GM19438 (cell line): ENCODE measurements at regions not wholly inside any gene's neighbourhood (a gene's known extent, or its start where the extent isn't known, plus 50 kb on each side); places are given as distances from the start of the nearest gene placed in this dataset.

ENCODE experiments used
- ATAC-seq: cut with Tn5 transposase; IDR thresholded peaks from one replicate; pipeline ENCODE4 v1.9.1; 2021; ENCODE audit warnings: low read depth; ENCODE audit not compliant: unreplicated experiment

DNA sequence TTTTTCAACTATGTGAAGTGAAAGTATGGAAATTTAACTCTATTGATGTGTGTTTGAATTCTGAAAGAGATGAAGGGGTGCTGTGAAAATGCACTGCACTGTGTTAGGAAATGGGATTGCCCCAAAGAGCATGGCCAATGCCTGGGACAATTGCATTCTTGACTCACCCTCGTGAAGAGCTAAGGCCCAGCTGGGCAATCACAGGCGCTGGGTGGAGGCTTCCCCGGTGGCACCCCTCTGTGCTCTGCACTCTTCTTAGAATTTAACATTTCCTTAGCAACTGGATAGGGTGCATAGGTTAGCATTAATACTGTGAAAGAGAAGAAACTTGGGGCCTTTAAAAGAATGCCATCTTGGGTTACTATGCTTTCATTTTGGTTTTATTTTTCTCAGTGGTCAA lies 179.9 kb upstream of the GOLIM4 start:
- no peak for ATAC-seq

DNA sequence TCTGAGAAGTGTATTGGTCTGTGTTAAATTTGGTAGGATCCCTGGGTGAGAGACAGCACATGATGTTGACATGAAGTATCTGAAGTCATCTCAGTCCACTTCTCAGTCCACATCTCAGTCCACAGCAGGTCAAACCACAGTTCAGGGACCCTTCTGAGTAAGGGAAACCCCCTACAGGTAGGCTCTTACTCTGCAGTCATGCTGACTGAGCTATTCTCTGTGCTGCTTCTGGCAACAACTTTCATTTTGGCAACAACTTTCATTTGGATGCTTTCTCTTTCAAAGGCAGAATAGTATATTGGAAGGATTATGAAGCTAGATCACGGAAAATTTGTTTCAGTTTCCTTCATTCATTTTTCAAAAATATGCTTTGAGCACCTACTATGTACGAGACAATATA lies 178.2 kb upstream of the GOLIM4 start:
- ATAC-seq: peak; percentile 82

DNA sequence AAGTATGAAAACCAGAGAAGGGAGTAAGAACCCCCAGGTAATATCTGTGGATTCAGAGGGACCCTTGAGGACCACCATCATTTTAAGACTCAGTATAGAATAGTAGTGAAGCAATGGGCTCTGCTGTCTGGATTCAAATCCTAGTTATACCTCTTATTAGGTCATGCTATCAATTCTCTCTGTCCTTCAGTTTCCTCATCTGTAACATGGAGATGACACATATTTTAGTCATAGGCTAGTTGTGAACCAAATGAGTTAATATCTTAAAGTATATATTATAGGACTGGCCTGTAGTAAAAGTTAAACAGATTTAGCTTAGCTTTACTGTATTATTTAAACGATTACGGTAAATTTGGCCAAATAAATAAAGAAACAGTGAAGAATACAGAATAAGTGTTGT lies 177.3 kb upstream of the GOLIM4 start:
- no peak for ATAC-seq

DNA sequence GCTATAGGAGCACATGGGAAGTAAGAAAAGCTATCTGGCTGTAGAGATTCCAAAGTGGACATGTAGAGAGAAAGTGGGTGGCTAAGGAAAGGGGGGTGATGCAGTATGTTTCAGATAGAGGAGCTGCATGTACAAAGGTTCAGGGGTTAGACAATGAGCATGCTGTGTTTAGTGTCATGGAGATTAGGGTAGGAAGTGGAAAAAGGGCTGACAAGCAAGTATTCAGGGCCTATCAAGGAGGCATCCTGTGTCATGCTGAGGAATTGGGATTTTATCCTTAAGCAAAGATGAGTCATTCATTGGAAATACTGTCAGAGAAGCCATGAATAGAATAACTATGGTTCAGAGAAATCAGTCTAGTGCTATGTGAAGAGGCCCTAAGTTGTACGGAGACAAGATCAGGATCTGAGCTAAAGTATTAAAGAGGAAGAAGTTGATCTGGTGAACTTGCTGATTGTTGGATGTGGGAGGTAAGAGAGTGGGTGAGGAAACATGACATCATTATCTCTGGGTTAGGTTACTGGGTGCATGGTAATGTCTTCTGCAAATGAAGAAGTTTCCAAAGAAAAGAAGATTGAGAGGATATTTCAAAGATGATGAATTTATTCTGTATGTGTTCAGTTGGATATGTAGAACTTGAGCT lies 176.7 kb upstream of the GOLIM4 start:
- ATAC-seq: no peak

DNA sequence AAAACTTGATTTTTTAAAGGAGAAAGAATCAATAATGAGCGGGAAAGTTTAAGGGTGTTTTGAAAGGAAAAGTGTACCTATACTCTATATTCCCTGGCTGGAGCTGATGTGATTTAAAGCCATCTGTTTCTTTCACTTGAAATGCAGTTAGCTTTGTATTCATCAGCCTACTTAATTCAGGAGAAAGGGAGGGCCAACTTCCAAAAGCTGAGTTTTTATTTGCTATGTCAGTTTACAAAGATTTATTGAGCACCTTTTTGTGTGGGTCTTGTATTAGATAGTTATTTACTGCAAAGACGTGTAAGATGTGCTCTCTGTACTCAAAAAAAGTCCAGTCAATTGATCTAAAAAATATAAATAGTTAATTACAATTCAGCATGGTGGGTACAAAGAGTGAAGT lies 176.2 kb upstream of the GOLIM4 start:
- ATAC-seq: no peak

DNA sequence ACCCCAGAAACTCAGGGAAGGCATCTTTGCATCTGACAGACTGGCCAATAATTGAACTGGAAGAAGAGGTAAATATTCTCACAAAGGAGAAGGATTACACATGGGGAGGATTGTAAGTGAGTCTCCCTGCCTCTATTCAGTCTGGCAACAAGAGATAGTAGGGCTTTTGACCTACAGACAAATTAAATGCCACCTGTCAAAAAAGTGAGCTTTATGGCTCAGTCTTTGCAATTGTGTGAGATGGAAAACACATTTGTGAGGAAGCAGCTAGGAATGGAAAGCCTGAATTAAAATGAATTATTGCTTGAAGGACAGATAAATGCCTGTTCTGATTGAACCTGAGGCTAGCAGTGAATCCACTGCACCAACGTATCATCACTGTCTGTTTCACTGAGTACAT lies 173.3 kb upstream of the GOLIM4 start:
- ATAC-seq: no peak

DNA sequence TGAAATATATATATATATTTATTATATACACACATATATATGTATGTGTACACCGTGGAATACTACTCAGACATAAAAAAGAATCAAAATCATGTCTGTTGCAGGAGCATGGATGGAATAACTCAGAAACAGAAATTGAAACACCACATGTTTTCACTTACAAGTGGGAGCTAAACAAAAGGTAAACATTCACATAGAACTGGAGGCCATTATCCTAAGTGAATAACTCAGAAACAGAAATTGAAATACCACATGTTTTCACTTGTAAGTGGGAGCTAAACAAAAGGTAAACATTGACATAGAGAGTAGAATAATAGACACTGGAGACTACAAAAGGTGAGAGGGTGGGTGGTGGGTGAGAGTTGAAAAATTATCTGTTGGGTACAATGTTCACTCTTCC lies 171.5 kb upstream of the GOLIM4 start:
- ATAC-seq: no peak

DNA sequence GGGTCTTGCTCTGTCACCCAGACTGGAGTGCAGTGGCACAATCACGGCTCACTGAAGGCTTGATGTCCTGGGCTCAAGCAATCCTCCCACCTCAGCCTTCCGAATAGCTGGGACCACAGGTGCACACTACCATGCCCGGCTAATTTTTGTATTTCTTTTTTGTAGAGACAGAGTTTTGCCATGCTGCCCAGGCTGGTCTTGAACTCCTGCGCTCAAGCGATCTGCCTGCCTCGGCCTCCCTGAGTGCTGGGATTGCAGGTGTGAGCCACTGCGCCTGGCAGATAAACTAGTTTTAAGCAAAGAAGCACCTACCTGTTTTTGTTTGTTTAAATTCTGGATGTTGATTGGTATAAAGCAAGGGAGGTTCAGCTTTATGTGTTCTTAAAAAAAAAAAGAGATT lies 170.6 kb upstream of the GOLIM4 start:
- ATAC-seq: no peak

DNA sequence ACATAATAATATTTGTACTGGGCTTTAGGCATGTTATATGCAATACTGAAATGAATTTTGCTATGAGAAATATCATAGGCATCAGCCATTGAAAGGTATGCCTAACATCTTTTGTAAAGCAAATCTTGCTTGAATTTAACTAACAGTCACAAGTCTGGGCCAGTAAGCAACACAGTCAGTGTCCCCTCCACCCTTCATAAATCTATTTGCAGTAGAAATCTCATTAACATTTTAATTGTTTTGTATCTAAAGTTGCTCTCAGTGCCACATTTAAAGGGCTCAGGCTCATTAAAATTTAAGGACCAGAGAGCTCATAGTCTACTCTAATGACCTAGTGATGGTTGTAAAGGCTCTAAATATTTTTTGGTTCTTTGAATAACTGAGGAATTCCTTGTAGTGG lies 167.2 kb upstream of the GOLIM4 start:
- no peak for ATAC-seq

DNA sequence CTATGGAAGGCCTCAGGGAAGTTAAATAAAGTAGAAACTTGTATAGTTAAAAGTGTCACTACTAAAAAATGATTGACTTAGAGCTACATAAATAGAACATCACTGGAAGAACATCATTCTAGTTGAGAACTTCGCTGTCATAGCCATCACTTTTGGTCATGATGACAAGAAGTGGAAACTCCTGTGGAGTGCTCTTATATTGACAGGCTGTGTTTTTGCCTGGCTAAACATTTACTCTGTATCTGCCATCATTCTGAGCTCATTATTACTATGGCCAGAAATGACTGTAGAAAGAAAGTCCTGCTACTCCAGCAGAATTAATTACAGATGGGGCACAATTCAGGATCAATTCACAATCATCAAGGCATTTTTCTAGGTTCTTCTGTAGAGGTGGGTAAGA lies 165.1 kb upstream of the GOLIM4 start:
- ATAC-seq: peak; percentile 78

DNA sequence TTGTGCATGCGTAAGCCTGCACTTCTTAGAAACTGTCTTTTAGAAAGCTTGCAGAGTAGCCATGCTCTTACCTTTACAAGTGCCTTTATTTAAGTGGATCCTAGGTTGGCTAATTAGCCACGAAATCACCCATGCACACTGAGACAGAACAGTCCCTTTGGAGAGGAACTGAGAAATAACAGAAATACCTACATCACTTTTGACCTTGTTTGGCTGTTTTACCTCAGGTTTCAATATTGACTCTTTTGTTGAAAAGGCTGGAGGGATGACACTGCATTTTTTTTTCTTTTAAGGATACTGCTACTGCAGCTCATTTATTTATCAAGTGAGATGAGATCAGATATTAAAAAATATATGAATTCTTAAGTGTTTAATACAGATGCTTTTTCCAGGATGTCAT lies 155.6 kb upstream of the GOLIM4 start:
- ATAC-seq: peak; percentile 13

DNA sequence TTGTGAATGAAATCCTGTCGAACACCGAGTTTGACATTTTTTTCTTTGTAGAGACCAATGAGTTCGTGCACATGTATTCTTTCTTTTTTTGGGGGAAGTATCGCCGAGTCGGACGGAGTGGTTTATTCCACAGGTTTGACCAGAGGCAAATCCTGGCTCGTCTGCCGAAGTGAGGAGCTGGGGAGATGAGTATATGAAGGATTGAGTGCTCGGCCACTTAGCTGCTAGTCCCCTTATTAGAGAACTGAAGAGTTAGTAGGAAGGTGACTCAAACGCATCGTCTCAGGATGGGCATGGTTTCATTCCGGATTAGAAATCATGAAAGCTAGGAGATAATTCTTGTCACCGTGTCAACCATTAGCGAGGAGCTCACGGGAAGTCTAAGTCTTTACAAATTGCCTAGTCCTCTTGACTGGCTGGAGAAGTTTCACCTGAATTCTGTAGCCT lies 154.7 kb upstream of the GOLIM4 start:
- peak; percentile 32 for ATAC-seq

DNA sequence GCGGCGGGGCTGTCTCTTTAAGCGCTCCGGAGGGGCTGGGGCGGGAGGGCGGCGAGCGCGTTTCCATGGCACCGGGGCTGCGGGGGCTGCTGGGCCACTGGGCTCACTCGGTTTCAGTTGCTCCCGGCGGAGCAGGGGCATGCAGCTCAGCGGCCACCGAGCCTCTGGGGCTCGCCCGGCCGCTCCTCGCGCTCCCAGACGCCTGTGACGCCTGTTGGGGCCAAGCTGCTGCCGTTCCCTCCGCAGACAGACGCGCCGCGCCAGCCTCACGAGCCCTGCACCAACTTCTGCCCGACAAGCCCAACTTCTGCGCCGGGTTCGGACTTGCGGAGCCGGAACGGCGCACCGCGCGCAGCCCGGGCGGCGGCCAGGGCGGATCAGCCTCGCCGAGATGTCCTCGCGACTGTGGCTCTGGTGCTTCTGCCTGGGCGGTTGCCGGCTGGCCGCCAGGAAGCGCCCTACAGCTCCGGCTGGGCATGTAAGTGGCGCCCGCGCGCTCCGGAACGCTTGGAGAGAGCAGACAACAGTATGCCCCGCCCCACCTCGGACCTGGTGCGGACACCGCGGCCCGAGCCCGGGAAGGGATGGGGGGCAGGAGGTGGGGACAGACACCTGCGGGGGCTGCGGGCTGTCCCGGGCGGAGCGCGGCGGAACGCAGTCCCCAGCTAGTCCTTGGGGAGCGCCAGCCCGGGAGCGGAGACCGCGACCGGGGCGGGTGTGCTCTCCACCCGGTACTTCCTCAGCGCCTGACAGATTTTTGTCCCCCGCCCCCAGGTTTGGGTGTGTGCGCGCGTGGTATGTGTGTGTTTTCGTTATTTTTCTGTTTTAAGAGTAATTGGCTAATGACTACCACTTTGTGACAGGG lies 154.1 kb upstream of the GOLIM4 start:
- ATAC-seq: peak; percentile 60

DNA sequence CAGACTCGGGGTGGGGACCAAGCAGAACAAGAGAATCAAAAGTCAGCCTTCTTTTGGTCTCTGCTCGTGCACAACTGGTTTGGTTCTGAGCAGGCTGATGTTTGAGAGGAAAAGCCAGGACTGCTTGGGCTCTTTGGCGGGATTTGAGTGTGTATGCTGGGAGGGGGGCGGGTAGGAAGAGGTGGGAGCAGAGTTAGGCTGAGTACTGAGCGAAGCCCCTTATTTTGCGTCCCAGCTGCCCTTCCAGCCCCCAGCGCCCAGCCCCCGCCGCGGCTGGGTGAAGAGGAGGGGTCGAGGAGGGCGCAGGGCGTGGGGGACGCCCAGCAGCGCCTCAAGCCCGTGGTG lies 153.5 kb upstream of the GOLIM4 start:
- peak; percentile 17 for ATAC-seq

DNA sequence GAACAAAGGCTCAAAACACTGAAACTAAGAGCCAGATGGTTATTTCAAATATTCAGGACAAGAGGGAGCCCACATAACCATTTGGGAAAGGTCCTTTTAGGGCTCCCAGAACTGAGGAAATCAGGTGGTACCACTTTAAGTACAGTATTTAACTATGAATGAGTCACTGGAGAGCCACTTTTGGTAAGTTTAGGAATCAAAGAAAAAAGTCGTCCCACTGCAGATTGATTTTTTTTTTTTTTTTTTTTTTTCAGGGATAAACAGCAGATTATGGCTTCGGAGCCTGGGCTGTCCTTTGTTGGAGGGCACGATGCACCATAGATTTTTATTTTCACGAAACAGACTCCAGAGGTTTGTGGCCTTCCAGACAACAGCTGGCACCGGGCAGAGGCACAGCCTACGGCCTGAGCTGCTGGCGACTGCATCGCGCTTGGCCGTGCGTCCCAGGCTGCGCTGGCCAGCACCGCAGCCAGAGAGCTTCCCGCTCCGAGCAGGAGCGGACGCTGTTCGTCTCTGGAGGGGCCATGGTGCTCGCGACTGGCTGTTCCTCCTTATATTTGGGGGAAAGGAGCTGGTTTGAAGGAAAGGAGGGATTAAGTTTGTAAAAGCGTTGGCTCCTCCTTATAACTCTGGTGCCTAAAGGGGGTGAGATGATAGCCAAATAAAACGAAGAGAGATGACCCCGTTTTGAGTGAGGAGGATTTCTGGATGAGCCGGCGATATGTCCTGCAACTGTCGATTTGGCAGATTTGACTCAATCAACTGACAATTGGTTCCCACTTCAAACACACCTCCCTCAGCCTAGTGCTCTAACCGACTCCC lies 152.9 kb upstream of the GOLIM4 start:
- peak; percentile 12 for ATAC-seq

DNA sequence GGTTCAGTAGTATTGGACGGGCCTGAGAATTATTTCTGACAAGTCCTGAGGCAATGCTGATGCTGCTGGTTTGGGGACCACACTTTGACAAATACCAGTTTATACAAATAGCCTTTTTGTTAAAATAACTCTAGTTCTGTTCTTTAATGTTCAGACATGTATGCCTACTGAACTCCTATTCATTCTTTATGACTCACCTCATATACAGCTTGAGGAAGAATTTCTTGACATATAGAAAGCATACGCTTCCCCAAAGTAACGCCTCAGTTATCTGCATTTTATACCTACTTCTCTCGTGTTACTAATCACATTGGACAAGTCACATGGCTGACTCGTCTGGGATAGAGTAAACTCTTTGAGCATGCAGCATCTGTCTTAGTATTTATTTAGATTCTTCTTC lies 145.4 kb upstream of the GOLIM4 start:
- ATAC-seq: no peak

DNA sequence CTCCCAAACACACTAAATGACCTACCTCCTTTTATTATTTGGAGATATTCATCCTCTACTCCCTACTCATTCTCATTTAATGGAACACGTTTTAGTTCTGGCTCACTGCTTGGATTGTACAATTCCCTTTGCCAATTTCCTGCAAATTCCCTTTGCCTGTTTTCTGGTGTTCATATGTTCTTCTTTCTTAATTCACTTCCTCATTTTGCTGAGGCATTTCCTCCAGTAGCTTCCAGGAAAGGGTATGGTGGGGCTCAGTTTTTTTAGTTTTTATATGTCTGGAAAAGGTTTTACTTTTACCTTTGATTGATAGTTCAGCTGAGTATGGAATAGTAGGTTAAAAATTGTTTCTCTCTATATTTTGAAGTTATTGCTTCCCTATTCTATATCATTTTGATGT lies 143.6 kb upstream of the GOLIM4 start:
- no peak for ATAC-seq

DNA sequence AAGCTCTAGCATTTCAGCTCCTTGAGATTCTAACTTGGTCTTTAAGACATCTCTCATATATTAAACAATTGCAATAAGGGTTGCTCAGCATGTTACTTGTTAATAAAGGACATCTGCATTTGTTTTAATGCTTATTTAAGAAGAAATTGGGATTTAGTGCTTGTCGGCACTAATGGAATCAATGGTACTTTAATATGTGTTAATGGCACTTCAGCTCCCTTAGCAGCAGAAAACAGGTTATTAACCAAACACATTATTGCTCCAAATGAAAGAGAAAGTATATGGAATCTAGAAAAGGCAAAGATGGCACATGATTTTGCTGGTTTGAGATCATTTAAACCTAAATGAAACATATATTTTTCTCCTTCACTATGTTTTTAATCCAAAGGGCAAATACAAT lies 137.3 kb upstream of the GOLIM4 start:
- no peak for ATAC-seq

DNA sequence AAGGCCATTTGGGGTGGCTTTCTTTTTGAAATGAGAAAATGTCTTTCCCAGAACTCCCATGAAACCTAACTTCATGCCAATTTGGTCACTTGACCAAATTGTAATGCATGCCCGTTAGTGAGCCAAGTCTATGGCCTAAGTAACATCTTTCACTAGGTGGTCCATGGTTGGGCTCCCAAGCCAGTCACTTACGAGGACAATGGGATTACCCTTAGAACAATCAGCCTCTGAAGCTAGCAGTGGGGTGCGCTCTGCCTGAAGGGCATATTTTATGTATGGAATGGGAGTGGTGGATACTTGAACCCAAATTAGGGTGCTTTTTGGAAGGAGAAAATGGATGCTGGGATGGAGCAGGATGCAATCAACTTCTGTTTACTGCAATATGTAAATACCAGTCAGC lies 127.4 kb upstream of the GOLIM4 start:
- no peak for ATAC-seq

DNA sequence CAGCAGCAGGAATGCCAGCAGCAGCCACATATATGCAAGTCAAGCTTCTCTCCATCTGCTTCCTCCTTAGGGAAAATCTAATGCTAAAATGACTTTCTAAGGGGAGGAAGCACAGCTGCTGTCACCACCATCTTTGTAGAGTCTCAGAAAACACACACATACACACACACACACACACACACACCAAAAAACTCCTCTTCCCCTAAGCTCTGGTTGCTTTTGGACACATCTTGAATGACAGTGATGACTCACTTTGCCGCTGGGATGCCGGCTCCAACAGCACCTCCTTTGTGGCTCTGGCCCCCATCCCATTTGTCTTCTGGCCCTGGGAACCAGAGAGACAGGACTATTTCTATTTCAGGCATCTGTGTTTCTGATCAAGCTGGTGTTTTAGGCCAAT lies 124.8 kb upstream of the GOLIM4 start:
- no peak for ATAC-seq

DNA sequence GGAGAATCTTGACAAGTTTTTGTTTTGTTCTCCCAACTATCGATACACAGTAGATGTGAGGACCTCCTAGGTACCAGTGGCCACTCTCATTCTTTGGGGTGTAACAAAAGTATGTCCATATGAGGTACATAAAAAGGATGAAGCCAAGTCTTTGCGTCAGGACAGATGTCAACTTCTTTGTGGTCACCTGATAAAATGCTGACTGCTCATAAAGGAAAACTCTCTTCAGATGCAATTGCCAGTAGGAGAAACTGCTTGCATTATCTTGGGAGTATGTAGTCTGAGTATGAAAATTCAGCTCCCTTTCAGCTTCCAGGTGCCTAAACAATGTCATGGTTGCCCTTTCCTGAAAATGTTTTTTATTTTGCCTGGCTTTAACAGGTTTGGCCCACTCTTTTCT lies 123.8 kb upstream of the GOLIM4 start:
- ATAC-seq: no peak
